H1 (cell line): ENCODE measurements at regions not wholly inside any gene's neighbourhood (a gene's known extent, or its start where the extent isn't known, plus 50 kb on each side); places are given as distances from the start of the nearest gene placed in this dataset.
"Not testable (repeated sequence)": the region's sequence is repeated elsewhere in the genome, so short reads cannot be mapped to it uniquely, and the experiment has no call there.

Experiments
- CTCF ChIA-PET: fragments of 300-600 bp; sonication (Branson Sonifier 250); formaldehyde crosslinking; loops from one replicate; lab custom pipeline; 2021; ENCODE audit not compliant: partially characterized antibody; lab: Charles Lee
- POLR2A ChIA-PET: fragments of 300-600 bp; sonication (Branson Sonifier 250); formaldehyde crosslinking; loops from one replicate; lab custom pipeline; 2021; ENCODE audit warnings: inconsistent platforms; ENCODE audit not compliant: partially characterized antibody; lab: Charles Lee
- DNase-seq, 2 experiments: peaks; one replicate each; pipeline versions ENCODE4 v3.0.0 to v3.0.0-alpha.2; 2010 to 2022; ENCODE audit warnings: low spot score in 2 of 2, low read depth in 1 of 2, mixed read lengths in 1 of 2
- FAIRE-seq: peaks from 2 replicates; lab custom pipeline; 2011; peaks lifted over from hg19 to GRCh38; lab: Jason Lieb, UNC
- H2AFZ ChIP-seq: 2 replicates; pipeline ENCODE4 v1.8.1; 2012; ENCODE audit warnings: low read length, inconsistent platforms
- H2AK5ac ChIP-seq: 2 replicates; pipeline ENCODE4 v1.6.1; 2013; ENCODE audit warnings: low read depth, low read length
- H2BK120ac ChIP-seq: replicated peaks from 2 replicates; pipeline ENCODE3; 2013; ENCODE audit warnings: low read depth, low read length, inconsistent platforms
- H2BK12ac ChIP-seq: 2 replicates; pipeline ENCODE4 v1.6.1; 2013; ENCODE audit warnings: low read depth, low read length
- H2BK15ac ChIP-seq: 2 replicates; pipeline ENCODE4 v1.6.1; 2013; ENCODE audit warnings: low read length
- H2BK20ac ChIP-seq: 2 replicates; pipeline ENCODE4 v1.6.1; 2013; ENCODE audit warnings: low read length
- H2BK5ac ChIP-seq: 2 replicates; pipeline ENCODE4 v1.6.1; 2013; ENCODE audit warnings: low read depth, low read length
- H3K14ac ChIP-seq: 2 replicates; pipeline ENCODE4 v1.6.1; 2013; ENCODE audit warnings: inconsistent platforms; ENCODE audit not compliant: insufficient read length
- H3K18ac ChIP-seq: 2 replicates; pipeline ENCODE4 v1.6.1; 2013; ENCODE audit warnings: low read length; ENCODE audit errors: extremely low read depth
- H3K23ac ChIP-seq: 2 replicates; pipeline ENCODE4 v1.6.1; 2013; ENCODE audit warnings: inconsistent platforms; ENCODE audit not compliant: insufficient read length
- H3K23me2 ChIP-seq: 2 replicates; pipeline ENCODE4 v1.6.1; 2013; ENCODE audit warnings: low read depth, low read length
- H3K27ac ChIP-seq: 2 replicates; pipeline ENCODE4 v1.6.1; 2011; ENCODE audit warnings: low read depth, low read length, inconsistent platforms
- H3K27me3 ChIP-seq, 4 experiments: replicated peaks in 1 of 4; 1 replicate in 1 of 4; 2 replicates in 3 of 4; pipeline versions ENCODE4 v1.6.1 to v1.8.1; 2011 to 2013; ENCODE audit warnings: low read length in 3 of 4, mild to moderate bottlenecking in 3 of 4, inconsistent platforms in 2 of 4, mixed read lengths in 2 of 4, moderate library complexity in 1 of 4; ENCODE audit not compliant: control insufficient read depth in 3 of 4, insufficient read depth in 3 of 4; ENCODE audit errors: extremely low read depth in 1 of 4
- H3K36me3 ChIP-seq, 4 experiments: 2 replicates each; pipeline versions ENCODE4 v1.6.1 to v1.8.1; 2011 to 2013; ENCODE audit warnings: mild to moderate bottlenecking in 4 of 4, low read length in 3 of 4, moderate library complexity in 2 of 4, control low read depth in 1 of 4, inconsistent platforms in 1 of 4; ENCODE audit not compliant: insufficient read depth in 4 of 4, control insufficient read depth in 2 of 4
- H3K4ac ChIP-seq: replicated peaks from 2 replicates; pipeline ENCODE3; 2013; ENCODE audit warnings: low read length, low read depth, mixed read lengths, inconsistent platforms; ENCODE audit not compliant: insufficient read length
- H3K4me1 ChIP-seq, 4 experiments: replicated peaks in 1 of 4; 1 replicate in 1 of 4; 2 replicates in 3 of 4; pipeline versions ENCODE4 v1.6.1 to v1.8.1; 2011 to 2013; ENCODE audit warnings: low read length in 3 of 4, inconsistent platforms in 2 of 4, mixed read lengths in 1 of 4; ENCODE audit not compliant: insufficient read depth in 4 of 4, control insufficient read depth in 3 of 4
- H3K4me2 ChIP-seq, 2 experiments: 2 replicates each; pipeline versions ENCODE4 v1.6.1 to v1.8.1; 2011 to 2013; ENCODE audit warnings: low read depth in 2 of 2, low read length in 2 of 2, control low read depth in 1 of 2, inconsistent platforms in 1 of 2, mild to moderate bottlenecking in 1 of 2; ENCODE audit not compliant: insufficient read depth in 1 of 2
- H3K4me3 ChIP-seq, 4 experiments: fragments of 200-600, 300-600 bp in 1 of 4; sonication (generic), shearing (Covaris generic), sonication (Bioruptor Twin) in 1 of 4; 2 replicates each; pipeline versions ENCODE4 v1.5.1 to v1.8.1; 2011 to 2016; ENCODE audit warnings: low read length in 4 of 4, low read depth in 3 of 4, control low read depth in 2 of 4, inconsistent platforms in 2 of 4, mild to moderate bottlenecking in 2 of 4, mixed read lengths in 1 of 4, moderate library complexity in 1 of 4; ENCODE audit not compliant: insufficient read depth in 2 of 4; ENCODE audit errors: extremely low read depth in 1 of 4
- H3K56ac ChIP-seq: replicated peaks from 2 replicates; pipeline ENCODE3; 2013; ENCODE audit warnings: low read depth, mild to moderate bottlenecking, mixed read lengths, low read length, inconsistent platforms; ENCODE audit not compliant: insufficient read length
- H3K79me1 ChIP-seq: 2 replicates; pipeline ENCODE4 v1.6.1; 2013; ENCODE audit warnings: low read depth, low read length, control low read depth
- H3K79me2 ChIP-seq, 2 experiments: 2 replicates each; pipeline versions ENCODE4 v1.6.1 to v1.8.1; 2012 to 2013; ENCODE audit warnings: low read length in 2 of 2, mild to moderate bottlenecking in 2 of 2, inconsistent platforms in 1 of 2; ENCODE audit not compliant: insufficient read depth in 2 of 2, control insufficient read depth in 1 of 2
- H3K9ac ChIP-seq, 4 experiments: replicated peaks in 1 of 4; 1 replicate in 1 of 4; 2 replicates in 3 of 4; pipeline versions ENCODE4 v1.6.1 to v1.8.1; 2011 to 2013; ENCODE audit warnings: low read depth in 3 of 4, low read length in 3 of 4, control low read depth in 2 of 4, mild to moderate bottlenecking in 2 of 4, moderate library complexity in 2 of 4, inconsistent platforms in 1 of 4; ENCODE audit errors: extremely low read depth in 1 of 4
- H3K9me3 ChIP-seq, 2 experiments: 2 replicates each; pipeline versions ENCODE4 v1.6.1 to v1.8.1; 2012 to 2013; ENCODE audit warnings: mild to moderate bottlenecking in 2 of 2, moderate library complexity in 2 of 2, control low read depth in 1 of 2, inconsistent platforms in 1 of 2, low read depth in 1 of 2, low read length in 1 of 2, mixed read lengths in 1 of 2; ENCODE audit not compliant: insufficient read depth in 2 of 2
- H4K20me1 ChIP-seq, 2 experiments: replicated peaks in 1 of 2; 2 replicates each; pipeline versions ENCODE3 to v1.8.1; 2011 to 2013; ENCODE audit warnings: inconsistent platforms in 2 of 2, low read length in 2 of 2, mild to moderate bottlenecking in 1 of 2; ENCODE audit not compliant: insufficient read depth in 2 of 2, control insufficient read depth in 1 of 2
- H4K5ac ChIP-seq: 2 replicates; pipeline ENCODE4 v1.6.1; 2013; ENCODE audit warnings: low read length, low read depth, mixed read lengths, inconsistent platforms; ENCODE audit not compliant: insufficient read length
- H4K8ac ChIP-seq: 2 replicates; pipeline ENCODE4 v1.8.0; 2013; ENCODE audit warnings: mild to moderate bottlenecking, moderate library complexity, low read length, inconsistent platforms; ENCODE audit not compliant: insufficient read depth; ENCODE audit errors: extremely low read depth
- H4K91ac ChIP-seq: replicated peaks from 2 replicates; pipeline ENCODE3; 2013; ENCODE audit warnings: low read length, mixed read lengths, inconsistent platforms; ENCODE audit not compliant: insufficient read length
- BACH1 ChIP-seq: IDR thresholded peaks from 2 replicates; pipeline ENCODE4 v1.6.1; 2012; ENCODE audit warnings: low read length, improper control_type of control experiment
- KDM4A ChIP-seq: IDR thresholded peaks from one replicate; pipeline ENCODE4 v1.7.1; 2012; ENCODE audit warnings: low read depth, mild to moderate bottlenecking, moderate library complexity, low read length, inconsistent platforms; ENCODE audit not compliant: severe bottlenecking
- MAX ChIP-seq: IDR thresholded peaks from 2 replicates; pipeline ENCODE4 v1.6.1; 2012; ENCODE audit warnings: inconsistent platforms
- NRF1 ChIP-seq: IDR thresholded peaks from 2 replicates; pipeline ENCODE4 v1.6.1; 2011; ENCODE audit warnings: mild to moderate bottlenecking, low read depth, low read length, improper control_type of control experiment
- SIX5 ChIP-seq: IDR thresholded peaks from 2 replicates; pipeline ENCODE4 v1.6.1; 2011; ENCODE audit warnings: mild to moderate bottlenecking, low read depth, low read length
- ZNF274 ChIP-seq: IDR thresholded peaks from 2 replicates; pipeline ENCODE4 v1.7.0; 2012; ENCODE audit warnings: low read length, borderline replicate concordance; ENCODE audit errors: extremely low read depth
- WGBS, 2 experiments: shearing (Covaris generic) in 1 of 2; methylation state at CpG; one replicate each; pipeline versions ENCODE4 v1.1.6 to v1.1.7; 2013 to 2015; ENCODE audit warnings: low lambda C conversion rate in 2 of 2, mixed read lengths in 2 of 2, inconsistent platforms in 1 of 2, low coverage in 1 of 2, missing lambda C conversion rate in 1 of 2; ENCODE audit not compliant: insufficient replicate concordance in 2 of 2, insufficient coverage in 1 of 2, insufficient read length in 1 of 2; ENCODE audit errors: extremely low coverage in 1 of 2, missing lambda C conversion rate in 1 of 2; 5-methylcytosine and 5-hydroxymethylcytosine counted together

- no peak for TF ChIP-seq KDM4A
- no peak for TF ChIP-seq MAX
- TF ChIP-seq SIX5: no peak
- TF ChIP-seq BACH1: no peak
- no peak for TF ChIP-seq ZNF274
- TF ChIP-seq NRF1: no peak
Measured at GRCh38 chr9:75201480-75202209, 113.3 kb downstream of the OSTF1 start (continued).

- H2BK20ac ChIP-seq, H3K14ac ChIP-seq, FAIRE-seq, H3K23ac ChIP-seq, H2BK12ac ChIP-seq, POLR2A ChIA-PET, H3K36me3 ChIP-seq, H4K8ac ChIP-seq, H3K18ac ChIP-seq, H3K56ac ChIP-seq, H3K23me2 ChIP-seq, H2BK120ac ChIP-seq, H3K4me2 ChIP-seq, H2AFZ ChIP-seq, H2BK15ac ChIP-seq, DNase-seq, H4K20me1 ChIP-seq, H3K4me1 ChIP-seq, H2AK5ac ChIP-seq, H4K91ac ChIP-seq, H3K4ac ChIP-seq, H3K27ac ChIP-seq, H2BK5ac ChIP-seq, H3K27me3 ChIP-seq, H4K5ac ChIP-seq, H3K9ac ChIP-seq, H3K4me3 ChIP-seq, H3K79me2 ChIP-seq, H3K79me1 ChIP-seq: not testable (repeated sequence)
- 99% methylated on average over 11 of the region's 12 CpGs; no CpG with 5 or more reads in 1 of the 2 experiments for WGBS, 2 experiments
- CTCF ChIA-PET: interaction anchor here (0.9 kb wide), 1 partner anchor 1094 kb away, joined by 4 read pairs; no protein-coding TSS in a partner anchor
- H3K9me3 ChIP-seq: peaks cover 9 to 15% of the 10 kb centered on the region in 2 experiments; a peak in 3 of 4 replicates
Measured at GRCh38 chr9:75207997-75208396, 119.7 kb downstream of the OSTF1 start.
